Nephron (organoid): ENCODE measurements at regions not wholly inside any gene's neighbourhood (a gene's known extent, or its start where the extent isn't known, plus 50 kb on each side); places are given as distances from the start of the nearest gene placed in this dataset.

Experiments used
- H3K27ac Mint-ChIP-seq, 3 experiments: 2 replicates each; pipeline ENCODE4 v1.8.0; 2020; ENCODE audit warnings: mixed read lengths in 3 of 3, mild to moderate bottlenecking in 2 of 3, moderate library complexity in 1 of 3
- H3K27me3 Mint-ChIP-seq: 2 replicates; pipeline ENCODE4 v1.8.0; 2021; ENCODE audit warnings: low read depth, mild to moderate bottlenecking, moderate library complexity, mixed read lengths
- H3K36me3 Mint-ChIP-seq: 2 replicates; pipeline ENCODE4 v1.8.0; 2020; ENCODE audit warnings: low read depth, mixed read lengths
- H3K4me1 Mint-ChIP-seq: 2 replicates; pipeline ENCODE4 v1.8.0; 2020; ENCODE audit warnings: mixed read lengths
- H3K4me3 Mint-ChIP-seq, 3 experiments: 2 replicates each; pipeline ENCODE4 v1.8.0; 2020; ENCODE audit warnings: mild to moderate bottlenecking in 3 of 3, mixed read lengths in 3 of 3, moderate library complexity in 2 of 3
- H3K9me3 Mint-ChIP-seq: 2 replicates; pipeline ENCODE4 v1.8.0; 2020; ENCODE audit warnings: mixed read lengths
- CTCF ChIP-seq, 3 experiments: fragments of 200-600 bp; sonication (generic); IDR thresholded peaks; one replicate each; pipeline ENCODE4 v1.5.0; 2021; ENCODE audit warnings: antibody characterized with exemption in 3 of 3; ENCODE audit not compliant: unreplicated experiment in 3 of 3

- no peaks in the 10 kb centered on the region for H3K9me3 Mint-ChIP-seq
- no peaks in the 10 kb centered on the region for H3K27me3 Mint-ChIP-seq
- no peaks in the 10 kb centered on the region for H3K4me1 Mint-ChIP-seq
- H3K27ac Mint-ChIP-seq: no peak overlapping the region
- no peak overlapping the region for H3K4me3 Mint-ChIP-seq
- no peak for TF ChIP-seq CTCF (IDR thresholded peaks at IDR 0.05; ENCODE audit: unreplicated experiment in 3 of 3)
- no peaks in the 10 kb centered on the region for H3K36me3 Mint-ChIP-seq
These were observed 357.0 kb upstream of the ZNF608 start for GRCh38 chr5:125103459-125103858.

- no peak overlapping the region for H3K4me3 Mint-ChIP-seq
- no peak for TF ChIP-seq CTCF (IDR thresholded peaks at IDR 0.05; ENCODE audit: unreplicated experiment in 3 of 3)
- H3K9me3 Mint-ChIP-seq: peaks cover 2% of the 10 kb centered on the region
- no peaks in the 10 kb centered on the region for H3K27me3 Mint-ChIP-seq
- H3K4me1 Mint-ChIP-seq: no peaks in the 10 kb centered on the region
- H3K36me3 Mint-ChIP-seq: no peaks in the 10 kb centered on the region
- no peak overlapping the region for H3K27ac Mint-ChIP-seq
These were observed 359.8 kb upstream of the ZNF608 start for GRCh38 chr5:125106271-125106670.

GRCh38 chr5:125106881-125107280, 360.4 kb upstream of the ZNF608 start:
- no peaks in the 10 kb centered on the region for H3K4me1 Mint-ChIP-seq
- no peaks in the 10 kb centered on the region for H3K27me3 Mint-ChIP-seq
- TF ChIP-seq CTCF (IDR thresholded peaks at IDR 0.05; ENCODE audit: unreplicated experiment in 3 of 3): no peak
- H3K4me3 Mint-ChIP-seq: no peak overlapping the region
- H3K27ac Mint-ChIP-seq: peak overlapping the region in 1 of 3 experiments; percentile 5
- H3K36me3 Mint-ChIP-seq: no peaks in the 10 kb centered on the region
- peaks cover 5% of the 10 kb centered on the region for H3K9me3 Mint-ChIP-seq

- no peaks in the 10 kb centered on the region for H3K36me3 Mint-ChIP-seq
- H3K4me3 Mint-ChIP-seq: no peak overlapping the region
- H3K27me3 Mint-ChIP-seq: no peaks in the 10 kb centered on the region
- no peaks in the 10 kb centered on the region for H3K4me1 Mint-ChIP-seq
- no peak for TF ChIP-seq CTCF (IDR thresholded peaks at IDR 0.05; ENCODE audit: unreplicated experiment in 3 of 3)
- H3K9me3 Mint-ChIP-seq: peaks cover 5% of the 10 kb centered on the region
- H3K27ac Mint-ChIP-seq: no peak overlapping the region
These were observed 362.9 kb upstream of the ZNF608 start for GRCh38 chr5:125109293-125109692.

- peaks cover 5% of the 10 kb centered on the region for H3K9me3 Mint-ChIP-seq
- no peaks in the 10 kb centered on the region for H3K27me3 Mint-ChIP-seq
- H3K36me3 Mint-ChIP-seq: no peaks in the 10 kb centered on the region
- no peak for TF ChIP-seq CTCF (IDR thresholded peaks at IDR 0.05; ENCODE audit: unreplicated experiment in 3 of 3)
- H3K27ac Mint-ChIP-seq: no peak overlapping the region
- H3K4me3 Mint-ChIP-seq: no peak overlapping the region
- H3K4me1 Mint-ChIP-seq: no peaks in the 10 kb centered on the region
These were observed 363.4 kb upstream of the ZNF608 start for GRCh38 chr5:125109816-125110215.

GRCh38 chr5:125112196-125112595, 365.8 kb upstream of the ZNF608 start:
- Mint-ChIP-seq H3K9me3 (peaks cover 5% of the 10 kb centered on the region), H3K4me3 (no peak overlapping the region), H3K4me1 (no peaks in the 10 kb centered on the region), H3K27me3 (no peaks in the 10 kb centered on the region), H3K36me3 (no peaks in the 10 kb centered on the region), H3K27ac (no peak overlapping the region)
- no peak for TF ChIP-seq CTCF (IDR thresholded peaks at IDR 0.05; ENCODE audit: unreplicated experiment in 3 of 3)
